ENCODE measurements at regions not wholly inside any gene's neighbourhood (a gene's known extent, or its start where the extent isn't known, plus 50 kb on each side); places are given as distances from the start of the nearest gene placed in this dataset.
A peak's percentile ranks its signal among the peaks of the same experiment; 100 is the strongest.

DNA sequence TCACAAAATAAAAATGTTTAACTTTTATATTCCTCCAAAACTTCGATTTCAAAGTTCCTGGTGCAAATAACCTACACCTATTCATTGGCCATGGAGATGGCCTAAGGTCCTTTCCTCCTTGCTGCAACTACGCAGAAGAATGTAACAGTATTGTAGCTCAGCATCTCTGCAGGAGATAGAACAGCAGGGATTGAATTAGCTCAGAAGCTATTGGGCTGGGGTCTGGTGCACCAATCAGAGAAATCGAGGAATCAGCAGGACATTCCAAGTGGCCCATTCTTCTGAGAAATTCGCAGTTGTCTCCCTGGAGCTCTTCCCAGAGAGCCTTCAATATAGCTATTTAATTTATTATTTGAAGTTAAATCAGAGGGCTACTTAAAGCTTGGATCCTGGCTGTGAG, 560.6 kb downstream of the GATA3 start:
- peaks cover 39% of the 10 kb centered on the region for H3K4me1 ChIP-seq
- ATAC-seq: no peak
- no peak overlapping the region for H3K27ac ChIP-seq
- WGBS (ENCODE audit: missing lambda C conversion rate): 66% methylated on average over 4 of the region's 4 CpGs
- TF ChIP-seq ZC3H11A (IDR thresholded peaks at IDR 0.05): no peak
- no peak for TF ChIP-seq MYC (IDR thresholded peaks at IDR 0.05; ENCODE audit: borderline replicate concordance, low read length)
- TF ChIP-seq HDAC2 (IDR thresholded peaks at IDR 0.05): no peak
- TF ChIP-seq RAD21 (conservative IDR thresholded peaks at IDR 0.05 in 1 of 2, IDR thresholded peaks at IDR 0.05 in 1 of 2): no peak
- TF ChIP-seq ZFP36 (IDR thresholded peaks at IDR 0.05; ENCODE audit: borderline replicate concordance, partially characterized antibody): no peak
- TF ChIP-seq EP300 (IDR thresholded peaks at IDR 0.05): no peak
- TF ChIP-seq ZSCAN20 (CRISPR knock-in tag; IDR thresholded peaks at IDR 0.05): no peak
- no peak for TF ChIP-seq RNF2 (IDR thresholded peaks at IDR 0.05; ENCODE audit: borderline replicate concordance, low read depth)
- TF ChIP-seq, protein P1, sequence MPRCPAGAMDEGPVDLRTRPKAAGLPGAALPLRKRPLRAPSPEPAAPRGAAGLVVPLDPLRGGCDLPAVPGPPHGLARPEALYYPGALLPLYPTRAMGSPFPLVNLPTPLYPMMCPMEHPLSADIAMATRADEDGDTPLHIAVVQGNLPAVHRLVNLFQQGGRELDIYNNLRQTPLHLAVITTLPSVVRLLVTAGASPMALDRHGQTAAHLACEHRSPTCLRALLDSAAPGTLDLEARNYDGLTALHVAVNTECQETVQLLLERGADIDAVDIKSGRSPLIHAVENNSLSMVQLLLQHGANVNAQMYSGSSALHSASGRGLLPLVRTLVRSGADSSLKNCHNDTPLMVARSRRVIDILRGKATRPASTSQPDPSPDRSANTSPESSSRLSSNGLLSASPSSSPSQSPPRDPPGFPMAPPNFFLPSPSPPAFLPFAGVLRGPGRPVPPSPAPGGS (IDR thresholded peaks at IDR 0.05): no peak
- TF ChIP-seq EHMT2 (IDR thresholded peaks at IDR 0.05; ENCODE audit: low read depth): no peak
- TF ChIP-seq HOXA7 (CRISPR knock-in tag; IDR thresholded peaks at IDR 0.05): no peak
- no peak for TF ChIP-seq NR3C1 (IDR thresholded peaks at IDR 0.05)
- TF ChIP-seq HOXB13 (CRISPR knock-in tag; IDR thresholded peaks at IDR 0.05; ENCODE audit: low read depth): no peak
- no peak for TF ChIP-seq MAZ (IDR thresholded peaks at IDR 0.05; ENCODE audit: borderline replicate concordance, low read depth, low read length)
- no peak for DNase-seq (ENCODE audit: low read depth in 1 of 2, low spot score in 1 of 2)
- ChIA-PET CTCF (interaction anchor here (0.7 to 1.0 kb wide), 2 partner anchors 125 to 562 kb away, joined by 3 read pairs; no protein-coding TSS in a partner anchor), POLR2A (no interaction called here)
- no peaks in the 10 kb centered on the region for H3K9me3 ChIP-seq
- H3K4me3 ChIP-seq: no peak overlapping the region
- FAIRE-seq: no peak
- no peak overlapping the region for H3K4me2 ChIP-seq

DNA sequence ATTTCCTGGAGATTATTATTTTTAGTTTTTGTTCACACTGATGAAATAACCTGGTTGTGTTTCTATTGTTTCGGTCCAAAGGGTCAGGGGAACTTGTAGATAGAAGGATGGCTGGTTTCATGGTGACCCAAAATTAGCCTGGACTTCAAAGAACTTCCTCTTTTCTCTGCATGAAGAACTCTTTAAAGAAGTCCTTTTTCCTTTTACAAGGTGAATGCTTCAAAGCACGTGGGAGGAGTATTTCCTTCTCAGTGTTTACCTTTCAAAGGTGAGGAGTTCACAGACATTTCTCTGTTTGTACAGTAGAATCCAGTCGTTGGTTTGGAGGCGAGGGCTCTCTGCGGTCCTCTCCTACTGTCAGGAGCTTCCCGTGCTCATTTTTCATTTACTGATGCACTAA, 561.7 kb downstream of the GATA3 start:
- no peak overlapping the region for H3K4me3 ChIP-seq
- H3K4me1 ChIP-seq: peaks cover 39% of the 10 kb centered on the region
- FAIRE-seq (no peak), DNase-seq (ENCODE audit: low read depth in 1 of 2, low spot score in 1 of 2) (peak in 1 of 2 experiments; percentile 61), ATAC-seq (peak in 1 of 2 experiments; percentile 63; a peak in 3 of 6 replicates)
- no peaks in the 10 kb centered on the region for H3K9me3 ChIP-seq
- WGBS (ENCODE audit: missing lambda C conversion rate): 19% methylated on average over 6 of the region's 6 CpGs
- CTCF ChIA-PET: no interaction called here
- POLR2A ChIA-PET: no interaction called here
- TF ChIP-seq TFCP2L1 (CRISPR knock-in tag; IDR thresholded peaks at IDR 0.05) (no peak), EHMT2 (IDR thresholded peaks at IDR 0.05; ENCODE audit: low read depth) (no peak), GATA3 (IDR thresholded peaks at IDR 0.05; ENCODE audit: borderline replicate concordance) (peak; percentile 24; the same call in 1 of the 2 replicates)
- TF ChIP-seq, protein P2, sequence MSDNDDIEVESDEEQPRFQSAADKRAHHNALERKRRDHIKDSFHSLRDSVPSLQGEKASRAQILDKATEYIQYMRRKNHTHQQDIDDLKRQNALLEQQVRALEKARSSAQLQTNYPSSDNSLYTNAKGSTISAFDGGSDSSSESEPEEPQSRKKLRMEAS (IDR thresholded peaks at IDR 0.05): peak; percentile 30; the same call in 1 of the 2 replicates
- peak overlapping the region; percentile 5 to 59; a peak in 5 of 6 replicates for H3K27ac ChIP-seq
- peak overlapping the region; percentile 55 for H3K4me2 ChIP-seq

DNA sequence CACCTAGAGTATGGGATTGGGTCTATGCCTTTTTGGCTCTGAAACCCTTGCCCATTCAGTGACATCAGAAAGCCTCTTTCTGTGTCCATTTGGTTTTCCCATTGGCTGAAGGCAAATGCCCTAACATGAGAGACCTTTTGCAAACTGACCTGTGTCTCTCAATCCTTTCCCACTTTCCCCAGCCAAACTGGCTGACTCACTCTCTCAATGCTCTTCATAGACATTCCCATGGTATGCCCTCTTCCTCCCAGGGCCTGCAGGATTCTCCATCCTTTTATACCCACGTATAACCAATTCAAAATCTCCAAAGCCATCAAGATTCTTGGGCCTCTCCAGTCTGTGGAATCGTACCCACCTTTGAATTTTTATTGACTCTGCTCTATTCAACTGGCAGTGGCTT, 563.3 kb downstream of the GATA3 start:
- POLR2A ChIA-PET: no interaction called here
- Histone ChIP-seq H3K4me2 (peak overlapping the region; percentile 52; the same call in 1 of the 3 replicates), H3K27ac (peak overlapping the region; percentile 47 to 61; a peak in 5 of 6 replicates), H3K4me3 (no peak overlapping the region), H3K4me1 (peaks cover 39% of the 10 kb centered on the region), H3K9me3 (no peaks in the 10 kb centered on the region)
- CTCF ChIA-PET: no interaction called here
- no peak for TF ChIP-seq EHMT2 (IDR thresholded peaks at IDR 0.05; ENCODE audit: low read depth)
- TF ChIP-seq HDAC2 (IDR thresholded peaks at IDR 0.05): no peak
- TF ChIP-seq, protein P3, sequence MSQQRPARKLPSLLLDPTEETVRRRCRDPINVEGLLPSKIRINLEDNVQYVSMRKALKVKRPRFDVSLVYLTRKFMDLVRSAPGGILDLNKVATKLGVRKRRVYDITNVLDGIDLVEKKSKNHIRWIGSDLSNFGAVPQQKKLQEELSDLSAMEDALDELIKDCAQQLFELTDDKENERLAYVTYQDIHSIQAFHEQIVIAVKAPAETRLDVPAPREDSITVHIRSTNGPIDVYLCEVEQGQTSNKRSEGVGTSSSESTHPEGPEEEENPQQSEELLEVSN (IDR thresholded peaks at IDR 0.05; ENCODE audit: borderline replicate concordance, low read depth): no peak
- TF ChIP-seq, protein P4, sequence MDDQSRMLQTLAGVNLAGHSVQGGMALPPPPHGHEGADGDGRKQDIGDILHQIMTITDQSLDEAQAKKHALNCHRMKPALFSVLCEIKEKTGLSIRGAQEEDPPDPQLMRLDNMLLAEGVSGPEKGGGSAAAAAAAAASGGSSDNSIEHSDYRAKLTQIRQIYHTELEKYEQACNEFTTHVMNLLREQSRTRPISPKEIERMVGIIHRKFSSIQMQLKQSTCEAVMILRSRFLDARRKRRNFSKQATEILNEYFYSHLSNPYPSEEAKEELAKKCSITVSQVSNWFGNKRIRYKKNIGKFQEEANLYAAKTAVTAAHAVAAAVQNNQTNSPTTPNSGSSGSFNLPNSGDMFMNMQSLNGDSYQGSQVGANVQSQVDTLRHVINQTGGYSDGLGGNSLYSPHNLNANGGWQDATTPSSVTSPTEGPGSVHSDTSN (IDR thresholded peaks at IDR 0.05): no peak
- no peak for TF ChIP-seq RNF2 (IDR thresholded peaks at IDR 0.05; ENCODE audit: borderline replicate concordance, low read depth)
- TF ChIP-seq KDM1A (IDR thresholded peaks at IDR 0.05; ENCODE audit: low read depth): no peak
- no peak for TF ChIP-seq KDM5A (IDR thresholded peaks at IDR 0.05)
- no peak for TF ChIP-seq ZFP36 (IDR thresholded peaks at IDR 0.05; ENCODE audit: borderline replicate concordance, partially characterized antibody)
- TF ChIP-seq HOXB5 (CRISPR knock-in tag; IDR thresholded peaks at IDR 0.05): no peak
- no peak for TF ChIP-seq NFE2L2 (conservative IDR thresholded peaks at IDR 0.05; ENCODE audit: low read length)
- no peak for TF ChIP-seq POLR2A (IDR thresholded peaks at IDR 0.05; ENCODE audit: low read length)
- TF ChIP-seq GATA3 (IDR thresholded peaks at IDR 0.05; ENCODE audit: borderline replicate concordance): no peak
- TF ChIP-seq JUNB (IDR thresholded peaks at IDR 0.05): no peak
- TF ChIP-seq ZC3H11A (IDR thresholded peaks at IDR 0.05): no peak
- TF ChIP-seq, protein P2 (IDR thresholded peaks at IDR 0.05): no peak
- no peak for TF ChIP-seq HOXA7 (CRISPR knock-in tag; IDR thresholded peaks at IDR 0.05)
- DNase-seq (ENCODE audit: low read depth in 1 of 2, low spot score in 1 of 2) (peak in 1 of 2 experiments; percentile 31), FAIRE-seq (no peak), ATAC-seq (peak in 1 of 2 experiments; percentile 49; a peak in 2 of 6 replicates)
- WGBS (ENCODE audit: missing lambda C conversion rate): 61% methylated on average over 2 of the region's 2 CpGs
